ENCODE measurements at regions not wholly inside any gene's neighbourhood (a gene's known extent, or its start where the extent isn't known, plus 50 kb on each side); places are given as distances from the start of the nearest gene placed in this dataset.

DNA sequence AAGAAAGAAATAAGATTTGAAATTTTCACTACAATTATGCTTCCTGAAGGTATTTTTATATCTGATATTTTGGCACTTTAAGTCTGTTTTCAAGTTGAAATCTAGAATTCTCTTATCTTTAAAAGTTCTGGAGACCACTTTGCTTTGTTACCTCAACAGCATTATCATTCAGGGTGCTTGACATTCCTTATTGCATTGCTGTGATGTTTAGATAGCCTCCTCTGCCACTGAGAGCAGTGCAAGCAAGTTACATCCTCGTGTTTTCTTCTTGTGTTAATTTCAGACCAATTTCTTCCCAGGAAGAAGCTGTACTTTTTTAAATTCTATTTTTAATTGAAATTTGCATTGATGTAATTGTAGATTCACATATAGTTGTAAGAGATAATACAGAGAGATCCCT is 333.9 kb upstream of the KIRREL3 start:
- Histone ChIP-seq H3K79me2 (ENCODE audit: insufficient read depth, low read depth, low read length) (no peaks in the 10 kb centered on the region), H3K9me2 (ENCODE audit: insufficient read depth, low read length) (no peaks in the 10 kb centered on the region), H3K36me3 (ENCODE audit: insufficient read depth, low read length) (no peaks in the 10 kb centered on the region), H3K4me3 (ENCODE audit: low read depth, low read length, poor library complexity, severe bottlenecking) (no peak overlapping the region), H3K9me3 (ENCODE audit: low read length) (no peaks in the 10 kb centered on the region), H2AFZ (ENCODE audit: low read length) (no peak overlapping the region), H4K20me1 (ENCODE audit: insufficient read depth, low read length) (no peaks in the 10 kb centered on the region), H3K27ac (ENCODE audit: low read depth, low read length, poor library complexity, severe bottlenecking) (no peak overlapping the region), H3K4me2 (ENCODE audit: low read length) (no peak overlapping the region), H3K4me1 (ENCODE audit: insufficient read depth, low read length, poor library complexity, severe bottlenecking) (no peaks in the 10 kb centered on the region)
- TF ChIP-seq, protein P1, sequence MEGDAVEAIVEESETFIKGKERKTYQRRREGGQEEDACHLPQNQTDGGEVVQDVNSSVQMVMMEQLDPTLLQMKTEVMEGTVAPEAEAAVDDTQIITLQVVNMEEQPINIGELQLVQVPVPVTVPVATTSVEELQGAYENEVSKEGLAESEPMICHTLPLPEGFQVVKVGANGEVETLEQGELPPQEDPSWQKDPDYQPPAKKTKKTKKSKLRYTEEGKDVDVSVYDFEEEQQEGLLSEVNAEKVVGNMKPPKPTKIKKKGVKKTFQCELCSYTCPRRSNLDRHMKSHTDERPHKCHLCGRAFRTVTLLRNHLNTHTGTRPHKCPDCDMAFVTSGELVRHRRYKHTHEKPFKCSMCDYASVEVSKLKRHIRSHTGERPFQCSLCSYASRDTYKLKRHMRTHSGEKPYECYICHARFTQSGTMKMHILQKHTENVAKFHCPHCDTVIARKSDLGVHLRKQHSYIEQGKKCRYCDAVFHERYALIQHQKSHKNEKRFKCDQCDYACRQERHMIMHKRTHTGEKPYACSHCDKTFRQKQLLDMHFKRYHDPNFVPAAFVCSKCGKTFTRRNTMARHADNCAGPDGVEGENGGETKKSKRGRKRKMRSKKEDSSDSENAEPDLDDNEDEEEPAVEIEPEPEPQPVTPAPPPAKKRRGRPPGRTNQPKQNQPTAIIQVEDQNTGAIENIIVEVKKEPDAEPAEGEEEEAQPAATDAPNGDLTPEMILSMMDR (conservative IDR thresholded peaks at IDR 0.05; ENCODE audit: low read length), result no peak
- no peak for TF ChIP-seq EZH2phosphoT487 (IDR thresholded peaks at IDR 0.05; ENCODE audit: borderline replicate concordance, low read depth, low read length)
- DNase-seq (ENCODE audit: low spot score), result no peak
- BruUV-seq (replicated peaks), result no TSS peak
- ChIA-PET POLR2A (interaction anchor here (0.6 kb wide), 1 partner anchor 252 kb away, joined by 4 read pairs; no protein-coding TSS in a partner anchor), CTCF (ENCODE audit: unreplicated experiment) (no interaction called here)
- intact Hi-C loops (cut with micrococcal nuclease; ENCODE audit: unreplicated experiment), result no loop called here

DNA sequence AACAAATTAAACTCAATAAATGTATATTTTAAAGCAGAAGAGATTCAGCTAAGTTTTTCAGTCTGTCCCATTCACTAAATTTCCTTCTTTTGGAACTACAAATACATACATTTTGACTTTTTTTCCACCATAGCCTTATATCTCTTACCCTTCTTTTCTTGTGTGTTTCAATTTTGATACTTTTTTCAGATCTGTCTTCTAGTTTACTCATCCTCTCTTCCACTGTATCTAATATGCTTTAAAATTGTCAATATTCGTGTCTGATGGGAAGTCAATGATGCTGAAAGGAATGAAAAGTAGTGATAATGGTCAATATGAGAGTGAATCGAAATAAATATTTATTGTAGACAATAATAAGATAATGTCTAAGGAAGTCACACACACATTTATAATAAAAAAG is 332.3 kb upstream of the KIRREL3 start:
- H3K4me1 ChIP-seq (ENCODE audit: insufficient read depth, low read length, poor library complexity, severe bottlenecking), result no peaks in the 10 kb centered on the region
- H3K27ac ChIP-seq (ENCODE audit: low read depth, low read length, poor library complexity, severe bottlenecking), result no peak overlapping the region
- H4K20me1 ChIP-seq (ENCODE audit: insufficient read depth, low read length), result no peaks in the 10 kb centered on the region
- TF ChIP-seq EZH2phosphoT487 (IDR thresholded peaks at IDR 0.05; ENCODE audit: borderline replicate concordance, low read depth, low read length), result no peak
- TF ChIP-seq, protein P1 (conservative IDR thresholded peaks at IDR 0.05; ENCODE audit: low read length), result no peak
- H3K79me2 ChIP-seq (ENCODE audit: insufficient read depth, low read depth, low read length), result no peaks in the 10 kb centered on the region
- H3K36me3 ChIP-seq (ENCODE audit: insufficient read depth, low read length), result no peaks in the 10 kb centered on the region
- DNase-seq (ENCODE audit: low spot score), result no peak
- BruUV-seq (replicated peaks), result no TSS peak
- no peak overlapping the region for H2AFZ ChIP-seq (ENCODE audit: low read length)
- intact Hi-C loops (cut with micrococcal nuclease; ENCODE audit: unreplicated experiment), result no loop called here
- H3K9me3 ChIP-seq (ENCODE audit: low read length), result no peaks in the 10 kb centered on the region
- ChIA-PET CTCF (ENCODE audit: unreplicated experiment) (no interaction called here), POLR2A (no interaction called here)
- H3K4me3 ChIP-seq (ENCODE audit: low read depth, low read length, poor library complexity, severe bottlenecking), result no peak overlapping the region
- no peaks in the 10 kb centered on the region for H3K9me2 ChIP-seq (ENCODE audit: insufficient read depth, low read length)
- H3K4me2 ChIP-seq (ENCODE audit: low read length), result no peak overlapping the region

- no peak overlapping the region for H3K4me3 ChIP-seq (ENCODE audit: low read depth, low read length, poor library complexity, severe bottlenecking)
- no peak for DNase-seq (ENCODE audit: low spot score)
- TF ChIP-seq EZH2phosphoT487 (IDR thresholded peaks at IDR 0.05; ENCODE audit: borderline replicate concordance, low read depth, low read length), result no peak
- TF ChIP-seq, protein P1 (conservative IDR thresholded peaks at IDR 0.05; ENCODE audit: low read length), result no peak
- intact Hi-C loops (cut with micrococcal nuclease; ENCODE audit: unreplicated experiment), result no loop called here
- H3K4me1 ChIP-seq (ENCODE audit: insufficient read depth, low read length, poor library complexity, severe bottlenecking), result no peaks in the 10 kb centered on the region
- H3K4me2 ChIP-seq (ENCODE audit: low read length), result no peak overlapping the region
- no peaks in the 10 kb centered on the region for H4K20me1 ChIP-seq (ENCODE audit: insufficient read depth, low read length)
- no peaks in the 10 kb centered on the region for H3K9me2 ChIP-seq (ENCODE audit: insufficient read depth, low read length)
- POLR2A ChIA-PET, result interaction anchor here (1.0 kb wide), 1 partner anchor 11 kb away, joined by 3 read pairs; no protein-coding TSS in a partner anchor
- CTCF ChIA-PET (ENCODE audit: unreplicated experiment), result no interaction called here
- no peaks in the 10 kb centered on the region for H3K9me3 ChIP-seq (ENCODE audit: low read length)
- no peaks in the 10 kb centered on the region for H3K36me3 ChIP-seq (ENCODE audit: insufficient read depth, low read length)
- no peak overlapping the region for H2AFZ ChIP-seq (ENCODE audit: low read length)
- H3K79me2 ChIP-seq (ENCODE audit: insufficient read depth, low read depth, low read length), result no peaks in the 10 kb centered on the region
- no TSS peak for BruUV-seq (replicated peaks)
- H3K27ac ChIP-seq (ENCODE audit: low read depth, low read length, poor library complexity, severe bottlenecking), result no peak overlapping the region
Observed at GRCh38 chr11:127330044-127330443, 329.5 kb upstream of the KIRREL3 start.
